GM12891 (cell line): ENCODE measurements at regions not wholly inside any gene's neighbourhood (a gene's known extent, or its start where the extent isn't known, plus 50 kb on each side); places are given as distances from the start of the nearest gene placed in this dataset.

Experiments used
- PAX5 ChIP-seq: IDR thresholded peaks from 2 replicates; pipeline ENCODE4 v1.6.1; 2011; ENCODE audit warnings: low read length, moderate library complexity, mild to moderate bottlenecking; ENCODE audit not compliant: insufficient read depth, severe bottlenecking
- POLR2A ChIP-seq: IDR thresholded peaks from 2 replicates; pipeline ENCODE4 v1.6.1; 2011; ENCODE audit warnings: low read depth, low read length, control low read depth
- POLR2AphosphoS5 ChIP-seq: IDR thresholded peaks from 2 replicates; pipeline ENCODE4 v1.6.1; 2011; ENCODE audit warnings: low read depth, low read length, control low read depth
- SPI1 ChIP-seq: IDR thresholded peaks from 2 replicates; pipeline ENCODE4 v1.6.1; 2011; ENCODE audit warnings: low read depth, low read length, control low read depth

DNA sequence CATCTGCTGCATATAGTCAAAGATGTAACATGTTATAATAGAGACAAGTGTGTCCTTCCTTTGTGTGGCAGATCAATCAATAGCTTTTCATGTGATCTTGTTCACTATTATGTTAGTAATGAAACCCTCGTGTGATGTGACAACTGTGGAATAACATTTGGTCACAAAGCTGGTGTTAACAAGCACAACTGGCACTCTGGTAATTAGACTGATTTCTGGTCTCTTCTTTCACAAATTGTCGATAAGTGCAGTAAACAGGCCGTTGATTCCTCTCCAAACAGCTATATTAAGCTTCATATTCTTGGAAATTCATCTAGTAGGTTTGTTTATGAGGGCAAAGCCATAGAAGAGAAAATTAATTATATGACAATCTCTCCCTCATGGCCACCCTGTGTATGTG, 616.7 kb upstream of the PTBP2 start:
- TF ChIP-seq PAX5: no peak
- no peak for TF ChIP-seq POLR2A
- TF ChIP-seq POLR2AphosphoS5: no peak
- TF ChIP-seq SPI1: no peak
